NCI-H69 (cell line): ENCODE measurements at regions not wholly inside any gene's neighbourhood (a gene's known extent, or its start where the extent isn't known, plus 50 kb on each side); places are given as distances from the start of the nearest gene placed in this dataset.
"Not testable (repeated sequence)": the region's sequence is repeated elsewhere in the genome, so short reads cannot be mapped to it uniquely, and the experiment has no call there.

Source experiments
- DNase-seq: peaks from one replicate; lab custom pipeline; 2025; lab: John Stamatoyannopoulos, UW

DNA sequence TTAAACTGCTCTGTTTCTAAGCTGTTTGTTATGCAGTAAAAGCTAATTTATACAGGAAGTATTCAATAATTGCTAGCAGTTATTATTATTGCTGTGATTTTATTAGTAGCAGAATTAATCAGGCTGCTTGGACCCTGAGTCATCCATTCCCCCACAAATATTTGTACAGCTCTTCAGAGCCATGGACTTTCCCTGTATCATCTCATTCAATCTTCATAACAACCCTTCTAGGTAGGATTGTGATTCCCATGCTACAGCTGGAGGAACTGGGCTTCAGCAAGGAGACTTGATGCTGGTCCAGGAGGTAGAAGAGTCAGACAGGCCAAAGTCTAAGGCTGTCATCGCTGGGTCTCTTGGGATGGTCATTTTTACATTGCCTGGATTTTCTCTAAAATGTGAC, 208.3 kb downstream of the C16orf95 start:
- DNase-seq, result no peak

DNA sequence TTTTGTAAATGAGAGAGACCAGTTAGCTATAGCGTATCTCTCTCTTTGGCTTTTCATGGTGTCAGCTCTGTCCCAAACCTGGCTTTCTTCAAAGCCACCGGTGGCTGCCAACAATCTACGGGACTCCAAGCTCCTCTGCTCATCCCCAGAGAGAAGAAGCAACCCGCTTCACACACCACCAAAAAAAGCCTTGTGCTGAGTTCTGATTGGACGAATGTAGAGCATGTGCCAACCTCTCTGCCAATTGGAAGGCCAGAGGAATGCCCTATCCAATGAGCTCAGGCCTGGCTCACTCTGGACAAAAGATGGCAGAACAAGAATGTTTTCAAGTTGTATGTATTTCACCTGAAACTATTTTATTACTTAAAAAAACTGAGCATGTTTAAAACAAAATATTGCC, 202.4 kb downstream of the C16orf95 start:
- DNase-seq, result no peak

DNA sequence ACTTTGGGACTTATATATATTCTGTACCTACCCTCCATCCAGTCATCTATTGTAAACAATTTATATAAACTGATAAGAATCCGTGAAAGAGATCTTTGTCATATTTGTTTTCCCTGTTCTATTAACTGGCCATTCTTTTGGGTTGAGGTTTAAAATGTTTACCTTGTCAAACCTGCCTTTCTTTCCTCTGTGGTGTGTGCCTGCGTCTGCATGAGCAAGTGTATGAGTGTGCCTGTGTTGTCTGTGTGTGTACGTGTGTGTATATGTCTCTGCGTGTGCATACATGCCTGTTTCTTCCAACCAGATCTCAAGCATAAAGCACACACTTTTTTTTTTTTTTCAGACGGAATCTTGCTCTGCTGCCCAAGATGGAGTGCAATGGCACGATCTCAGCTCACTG, 201.5 kb downstream of the C16orf95 start:
- DNase-seq, result no peak

DNA sequence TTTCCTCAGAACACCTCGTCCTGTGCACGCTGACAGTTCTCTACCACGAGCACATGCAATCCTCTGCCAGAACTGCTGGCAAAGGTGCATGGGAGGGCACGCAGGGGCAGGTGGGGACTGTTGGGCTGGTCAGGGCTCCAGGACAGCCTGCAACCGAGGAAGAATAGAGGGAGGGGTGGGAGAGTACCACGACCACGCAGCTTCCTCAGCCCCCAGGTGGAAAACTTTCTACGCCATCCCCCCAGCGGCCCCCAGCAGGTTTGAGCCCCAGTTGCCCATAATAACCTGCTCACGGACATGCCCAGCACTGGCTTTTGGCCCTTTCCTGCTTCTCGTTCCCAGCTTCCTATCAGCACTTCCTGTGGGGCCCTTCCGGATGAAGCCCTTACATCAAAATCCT, 199.3 kb downstream of the C16orf95 start:
- no peak for DNase-seq

DNA sequence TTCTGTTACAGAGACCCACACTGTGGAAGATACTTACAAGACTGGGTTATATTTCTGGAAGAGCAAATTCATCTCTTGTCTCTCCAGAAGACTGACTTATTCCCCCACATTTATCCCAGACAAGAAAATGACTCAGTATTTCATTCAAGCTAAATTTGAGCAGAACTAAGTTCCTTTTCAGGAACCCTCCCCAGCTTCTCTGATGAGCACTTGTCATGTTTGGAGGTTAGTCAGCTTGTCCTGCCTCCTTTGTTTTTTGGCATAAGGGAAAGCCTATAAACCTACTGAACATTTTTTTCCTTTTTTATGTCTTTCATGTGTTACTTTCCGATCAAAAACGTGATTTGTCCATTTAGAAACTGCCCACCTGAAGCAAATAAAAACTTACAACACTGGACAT, 198.0 kb downstream of the C16orf95 start:
- DNase-seq, result no peak

DNA sequence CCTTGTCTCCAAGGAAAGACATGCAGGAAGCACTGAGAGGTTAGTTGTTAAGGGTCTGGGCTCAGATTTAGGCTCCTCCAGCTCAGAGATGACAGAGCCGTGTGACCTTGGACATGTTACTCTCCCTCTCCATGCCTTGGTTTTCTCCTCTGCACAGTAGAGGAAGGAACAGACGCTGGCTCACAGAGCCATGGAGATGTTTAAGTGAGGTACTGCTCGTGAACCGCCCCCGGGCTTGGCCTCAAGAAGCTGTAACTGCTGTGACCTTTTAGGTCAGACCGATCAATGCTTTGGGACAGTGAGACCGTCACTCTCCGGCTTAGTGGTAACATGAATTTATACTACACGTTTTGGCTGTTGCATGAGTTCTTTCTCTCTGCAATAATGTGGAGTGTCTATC, 197.4 kb downstream of the C16orf95 start:
- no peak for DNase-seq

DNA sequence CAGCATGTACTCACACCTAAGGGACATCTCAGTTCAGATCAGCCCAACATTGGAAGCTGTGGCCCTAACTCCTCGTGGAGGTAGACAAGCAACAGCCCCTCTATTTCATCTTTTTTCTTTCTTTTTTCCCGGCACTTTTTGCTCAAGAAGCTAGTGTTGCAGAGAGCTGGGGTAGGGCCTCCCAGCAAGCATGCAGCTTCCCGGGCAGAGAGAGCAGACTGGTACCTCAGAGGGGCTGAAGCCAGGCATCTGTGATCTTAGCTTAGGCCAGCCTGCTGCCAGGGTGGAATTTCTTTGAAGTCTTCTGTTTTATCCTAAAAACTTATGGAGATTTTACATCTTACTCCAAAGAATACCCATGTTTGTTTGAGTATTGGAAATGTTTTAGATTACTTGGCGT, 195.4 kb downstream of the C16orf95 start:
- DNase-seq, result no peak

DNA sequence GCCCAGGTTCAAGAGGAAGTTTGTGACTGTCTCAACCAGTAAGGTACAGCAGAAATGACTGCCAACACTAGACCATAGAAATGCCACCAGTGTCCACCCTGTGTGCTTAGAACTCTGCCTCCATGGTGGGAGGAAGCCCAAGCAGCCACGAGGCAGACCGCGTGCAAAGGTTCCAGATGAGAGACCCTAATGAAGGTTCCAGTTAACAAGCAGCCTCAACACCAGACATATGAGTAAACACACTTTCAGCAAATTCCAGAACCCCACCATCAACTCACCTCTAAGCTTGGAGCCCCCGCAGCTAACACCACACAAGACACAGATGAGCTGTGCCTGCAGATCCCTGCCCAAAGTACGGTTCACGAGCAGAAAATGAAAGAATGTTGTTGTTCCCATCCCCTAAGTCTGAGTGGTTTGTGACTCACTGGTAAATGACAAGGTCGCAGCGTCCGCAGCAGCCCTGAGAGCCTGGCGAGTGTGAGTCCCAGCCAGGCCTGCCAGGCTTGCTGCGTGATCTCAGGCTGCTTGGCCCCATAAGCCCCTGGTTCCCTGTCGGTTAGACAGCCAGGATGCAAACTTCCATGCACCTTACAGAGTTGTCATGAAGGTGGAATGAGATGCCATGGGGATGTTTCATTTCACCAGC, 193.7 kb downstream of the C16orf95 start:
- no peak for DNase-seq

DNA sequence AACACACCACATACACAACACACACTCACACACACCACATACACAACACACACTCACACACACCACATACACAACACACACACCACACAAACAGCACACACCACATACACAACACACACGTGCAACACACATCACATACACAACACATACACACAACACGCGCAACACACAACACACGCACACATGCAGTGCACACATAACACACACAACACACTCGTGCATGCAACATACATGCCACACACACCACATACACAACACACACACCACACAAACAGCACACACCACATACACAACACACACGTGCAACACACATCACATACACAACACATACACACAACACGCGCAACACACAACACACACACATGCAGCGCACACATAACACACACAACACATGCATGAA, 192.8 kb downstream of the C16orf95 start:
- not testable (repeated sequence) for DNase-seq

DNA sequence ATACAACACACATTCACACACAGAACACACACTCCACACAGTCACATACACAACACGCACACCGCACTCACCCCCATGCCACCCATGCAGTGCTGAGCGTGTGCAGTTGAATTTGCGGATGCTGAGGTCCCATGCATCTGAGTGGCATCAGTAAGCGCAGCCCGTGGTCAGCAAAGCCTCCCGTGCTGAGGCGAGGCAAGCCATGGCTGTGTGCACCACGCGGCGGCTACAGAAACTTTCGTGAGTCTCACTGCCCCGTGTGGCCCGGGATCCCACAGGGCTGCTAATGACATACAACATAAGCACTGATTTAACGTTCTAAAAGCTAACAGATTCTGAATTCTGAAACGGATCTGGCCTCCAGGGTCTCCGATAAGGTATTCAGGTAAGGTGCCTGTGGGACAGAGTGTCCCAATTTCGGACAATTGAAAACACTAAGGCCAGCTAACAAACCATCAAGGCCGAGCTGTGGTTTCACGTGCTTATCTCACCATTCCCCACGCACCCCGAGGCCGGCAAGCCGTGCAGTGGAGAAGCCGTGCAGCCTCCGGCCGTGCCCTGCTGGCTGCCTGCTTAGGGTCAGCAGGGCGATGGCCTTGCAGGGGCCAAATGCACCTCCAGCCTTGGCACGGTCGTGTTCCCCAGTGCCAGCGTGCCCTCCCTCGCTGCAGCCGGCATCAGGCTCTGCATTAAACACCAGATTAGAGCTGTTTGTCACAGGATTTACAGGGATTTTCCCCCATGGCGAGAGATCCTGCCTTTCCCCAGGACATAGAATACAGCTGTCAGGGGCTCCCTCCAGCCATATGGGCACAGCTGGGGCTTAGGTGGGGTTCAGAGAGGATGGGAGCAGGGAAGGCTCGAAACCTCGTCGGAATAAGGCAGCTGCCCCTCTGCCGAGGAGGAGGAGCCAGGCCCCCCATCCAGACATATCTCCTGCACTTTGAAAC, 191.7 kb downstream of the C16orf95 start:
- no peak for DNase-seq

DNA sequence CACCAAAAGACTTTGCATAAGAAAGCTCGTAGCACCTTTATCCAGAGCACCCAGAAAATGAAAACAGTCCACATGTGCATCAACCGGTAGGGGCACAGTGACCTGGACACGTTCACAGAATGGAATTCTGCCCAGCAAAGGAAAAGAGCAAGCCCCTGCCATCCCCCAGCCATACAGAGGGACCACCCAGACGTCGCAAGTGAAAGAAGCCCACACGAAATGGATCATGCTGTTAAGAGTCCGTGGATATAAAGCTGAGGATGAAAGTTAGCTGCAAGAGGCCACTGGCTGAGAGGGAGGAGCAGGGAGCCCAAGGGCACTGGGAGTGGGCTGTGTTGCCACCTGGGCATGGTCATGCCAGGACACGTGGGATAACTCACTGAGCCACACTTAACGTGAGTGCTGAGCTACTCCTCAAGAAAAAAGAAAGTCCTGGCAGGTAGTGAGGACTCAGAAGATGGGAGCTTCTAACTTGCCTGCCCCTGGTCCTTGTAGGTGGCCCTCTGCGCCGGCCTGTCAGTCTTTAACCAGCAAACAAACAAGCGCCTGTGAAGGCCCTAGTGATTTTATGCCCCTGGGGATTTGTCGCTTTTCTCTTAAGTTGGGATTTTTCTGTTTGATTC, 190.7 kb downstream of the C16orf95 start:
- no peak for DNase-seq

DNA sequence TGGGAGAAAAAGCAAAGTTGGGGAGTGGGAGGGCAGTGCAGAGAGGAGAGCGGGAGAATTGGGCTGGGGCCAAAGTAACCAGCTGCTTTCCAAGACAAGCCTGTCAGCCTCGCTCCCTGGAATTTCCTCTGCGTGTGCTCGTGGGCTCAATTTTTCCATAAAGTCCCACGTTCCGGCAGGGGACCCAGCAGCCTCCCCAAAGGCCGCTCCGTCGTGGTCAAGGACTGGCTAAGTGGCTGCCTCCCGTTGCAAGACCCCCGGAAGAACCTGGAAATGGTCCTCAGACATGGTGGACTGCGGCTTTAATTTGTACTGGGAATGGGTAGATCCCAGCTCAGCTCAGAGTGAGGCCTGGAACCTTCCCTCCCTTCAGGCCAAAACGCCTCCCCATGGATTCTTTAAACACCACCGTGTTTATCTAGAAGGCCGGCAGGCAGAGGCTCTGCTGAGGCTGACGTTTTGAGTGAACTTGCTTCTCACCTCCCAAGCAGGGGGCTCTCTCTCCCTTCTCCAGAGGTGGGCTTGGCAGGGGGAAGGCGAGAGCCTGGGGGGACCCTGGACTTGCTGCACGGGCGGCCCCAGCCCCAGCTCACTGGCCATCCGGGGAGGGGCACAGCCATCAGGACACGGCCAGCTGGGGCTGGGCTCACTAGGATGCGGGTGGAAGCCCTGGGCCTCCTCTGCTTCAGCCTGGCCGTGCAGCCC, 190.0 kb downstream of the C16orf95 start:
- DNase-seq, result no peak

DNA sequence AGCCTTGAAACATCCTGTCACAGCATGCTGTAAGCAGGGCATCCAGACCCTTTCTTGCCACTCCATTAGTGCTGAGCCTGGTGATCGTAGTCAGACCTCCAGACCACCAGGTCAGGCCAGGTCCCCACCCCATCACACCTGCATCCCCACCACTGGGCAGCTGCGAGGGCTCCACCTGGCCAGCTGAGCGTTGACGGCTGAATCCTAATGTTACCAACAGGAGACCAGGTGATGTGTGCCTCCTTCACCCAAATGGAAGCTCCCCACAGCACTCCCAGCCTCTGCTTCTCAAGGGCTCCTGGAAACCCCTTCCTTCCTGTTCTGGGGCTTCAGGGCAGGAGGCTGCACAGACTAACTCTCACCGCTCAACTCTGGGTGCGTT, 189.4 kb downstream of the C16orf95 start:
- no peak for DNase-seq

DNA sequence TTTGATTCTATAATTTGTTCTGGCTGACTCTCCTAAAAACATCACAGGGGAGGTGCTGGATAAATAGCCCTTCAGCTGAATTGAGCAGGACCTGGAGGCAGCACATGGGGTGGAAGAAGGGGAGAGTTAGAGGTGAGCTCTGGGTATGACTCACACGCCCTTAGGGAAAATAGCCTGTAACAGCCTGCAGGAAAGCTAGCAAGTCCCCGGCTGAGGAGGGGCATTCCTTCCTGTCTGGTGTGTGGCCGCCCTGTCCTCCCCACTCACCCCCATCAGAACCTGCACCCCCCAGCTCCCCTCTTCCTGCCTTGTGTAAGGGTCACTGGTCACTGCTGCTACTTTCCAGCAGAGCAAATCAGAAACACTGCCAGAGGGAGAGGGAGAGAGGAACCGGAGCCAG, 187.4 kb downstream of the C16orf95 start:
- DNase-seq, result no peak

DNA sequence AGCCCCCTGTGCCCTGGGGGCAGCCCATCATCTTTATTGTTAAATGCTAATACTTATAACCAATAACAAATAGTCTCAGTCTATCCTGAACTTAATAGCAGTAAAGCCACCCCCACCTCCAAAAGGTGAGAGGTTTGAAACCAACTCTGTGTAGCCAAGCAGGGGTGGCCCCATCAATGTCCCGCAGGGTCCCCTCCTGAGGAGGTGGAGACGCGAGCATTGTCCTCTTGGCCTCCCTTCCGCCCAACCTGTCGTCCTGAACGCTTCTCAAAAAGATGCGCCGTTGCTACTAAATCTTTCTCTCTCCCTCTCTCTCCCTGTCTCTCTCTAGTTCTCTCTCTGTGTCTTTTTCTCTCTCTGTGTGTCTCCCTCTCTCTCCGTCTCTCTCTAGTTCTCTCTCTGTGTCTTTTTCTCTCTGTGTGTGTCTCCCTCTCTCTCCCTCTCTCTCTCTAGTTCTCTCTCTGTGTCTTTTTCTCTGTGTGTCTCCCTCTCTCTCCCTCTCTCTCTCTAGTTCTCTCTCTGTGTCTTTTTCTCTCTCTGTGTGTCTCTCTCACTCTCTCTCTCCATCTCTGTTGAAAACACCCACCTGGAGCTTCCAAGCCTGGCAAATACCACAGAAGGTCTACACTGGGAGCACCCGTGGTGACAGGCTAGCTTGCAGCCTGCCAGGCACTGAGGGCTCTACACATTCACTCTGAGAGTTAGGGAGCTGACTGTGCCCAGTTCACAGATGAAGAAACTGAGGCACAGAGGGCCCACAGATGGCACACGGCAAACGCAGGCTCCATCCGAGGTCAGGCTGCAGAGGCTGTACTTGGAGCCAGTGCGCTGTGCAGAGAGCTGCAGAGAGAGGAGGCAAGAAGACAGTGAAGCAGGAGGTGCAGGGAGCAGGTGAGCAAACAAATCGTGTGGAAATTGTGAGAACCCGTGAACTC, 185.9 kb downstream of the C16orf95 start:
- DNase-seq, result no peak

DNA sequence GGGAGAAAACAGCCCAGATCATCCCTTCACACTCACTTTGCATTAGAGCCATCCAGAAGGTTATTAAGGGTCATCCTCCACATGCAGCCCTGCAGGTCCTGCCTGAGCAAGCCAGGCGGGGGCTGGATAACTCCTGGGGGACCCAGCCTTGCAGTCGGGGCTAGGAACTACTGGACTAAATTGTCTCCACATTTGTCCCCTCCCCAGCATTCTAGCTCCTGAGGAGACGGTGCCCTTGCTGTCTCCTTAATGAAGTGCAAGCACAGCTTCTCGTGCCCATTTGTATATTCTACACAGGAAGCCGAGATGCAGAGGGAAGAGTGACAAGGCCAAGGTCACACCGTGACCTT, 185.2 kb downstream of the C16orf95 start:
- DNase-seq, result no peak

DNA sequence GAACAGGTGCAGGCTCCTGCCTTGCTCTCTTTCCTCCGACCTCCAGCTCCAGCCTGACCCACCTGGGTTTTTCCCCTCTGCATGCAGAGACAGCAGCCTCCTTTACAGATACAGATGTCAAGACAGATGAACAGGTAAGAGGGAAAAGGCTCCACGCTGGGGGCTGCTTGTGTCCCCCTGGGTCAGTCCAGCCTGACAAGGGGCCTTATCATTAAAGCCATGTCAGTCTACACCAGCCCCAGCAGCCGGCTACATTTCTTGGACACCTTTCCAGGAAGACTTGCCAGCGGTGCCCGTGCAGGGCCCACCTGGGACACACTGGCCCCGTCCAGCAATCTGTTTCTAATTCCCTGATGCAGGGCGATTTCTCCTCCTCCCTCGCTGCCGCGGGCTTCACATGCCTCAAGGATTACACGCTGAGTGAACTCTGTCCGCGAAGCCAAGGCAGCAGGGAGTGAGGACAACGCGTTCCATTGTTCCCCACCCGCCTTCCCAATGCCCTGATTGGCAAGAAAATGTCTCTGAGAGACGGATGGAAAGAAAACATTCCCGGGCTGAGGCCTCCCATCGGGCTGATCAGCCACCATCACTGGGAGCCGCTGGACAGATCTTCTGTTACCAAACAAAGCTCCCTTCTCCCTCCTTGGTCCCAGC, 184.7 kb downstream of the C16orf95 start:
- no peak for DNase-seq

DNA sequence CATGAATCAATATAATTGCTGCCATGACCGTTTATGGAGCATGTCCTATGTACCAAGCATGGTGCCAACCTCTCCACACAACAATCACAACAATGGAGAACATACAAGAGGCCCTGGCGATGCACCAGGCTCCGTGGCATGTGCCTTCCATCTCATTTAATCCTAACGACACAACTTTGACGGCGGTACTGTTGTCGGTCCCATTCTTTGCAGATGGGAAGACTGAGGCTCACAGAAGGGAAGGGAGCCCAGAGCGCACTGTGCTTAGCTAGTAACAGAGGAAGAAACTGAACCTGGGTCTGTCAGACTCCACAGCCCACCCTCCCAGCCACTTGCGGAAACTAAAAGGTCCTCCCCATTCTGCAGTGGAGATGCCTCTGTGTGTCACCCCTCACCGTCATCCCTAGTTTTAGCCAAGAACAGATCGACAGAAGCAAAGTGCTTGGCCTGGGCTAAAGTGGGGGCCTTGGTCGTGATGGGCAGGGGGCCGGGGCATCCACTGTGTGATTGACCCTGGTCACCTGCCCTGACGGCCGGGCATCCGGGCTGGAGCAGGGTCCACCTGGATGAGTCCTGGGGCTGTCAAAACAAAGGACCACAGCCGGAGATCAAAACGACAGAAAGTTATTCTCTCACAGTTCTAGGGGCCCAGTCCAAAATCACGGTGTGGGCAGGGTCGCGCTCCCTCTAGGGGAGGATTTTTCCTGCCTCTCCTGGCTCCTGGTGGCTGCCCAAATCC, 183.9 kb downstream of the C16orf95 start:
- DNase-seq, result no peak

DNA sequence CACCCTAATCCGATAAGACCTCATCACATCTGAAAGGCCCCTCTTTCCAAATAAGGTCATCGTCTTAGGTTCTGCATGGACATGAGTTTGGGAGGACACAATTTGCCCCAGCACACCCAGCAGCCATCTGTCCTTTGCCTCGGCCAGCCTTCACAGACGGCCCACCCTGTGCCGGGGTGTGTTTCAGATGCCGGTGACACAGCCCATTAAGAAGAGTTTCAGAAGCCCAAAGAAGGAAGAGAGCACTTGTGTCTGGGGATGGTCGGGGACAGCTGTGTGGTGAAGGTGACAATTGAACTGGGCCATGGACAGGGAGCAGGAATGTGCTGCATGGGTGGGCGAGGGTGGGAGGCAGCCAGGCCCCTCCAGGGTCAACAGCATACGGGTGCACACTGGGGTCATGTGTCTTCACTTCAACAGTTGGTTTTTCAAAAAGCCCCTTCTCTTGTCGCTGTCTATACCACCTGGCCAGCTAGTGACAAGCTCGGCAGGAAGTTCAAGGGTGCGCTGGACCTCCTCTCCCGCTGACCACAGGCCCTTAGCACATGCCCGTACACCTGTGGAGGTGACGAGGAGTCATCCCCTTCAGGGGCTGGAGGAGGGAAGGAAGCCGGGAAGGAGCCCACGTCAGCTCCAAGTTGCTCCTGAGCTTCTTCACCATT, 183.1 kb downstream of the C16orf95 start:
- DNase-seq, result no peak

DNA sequence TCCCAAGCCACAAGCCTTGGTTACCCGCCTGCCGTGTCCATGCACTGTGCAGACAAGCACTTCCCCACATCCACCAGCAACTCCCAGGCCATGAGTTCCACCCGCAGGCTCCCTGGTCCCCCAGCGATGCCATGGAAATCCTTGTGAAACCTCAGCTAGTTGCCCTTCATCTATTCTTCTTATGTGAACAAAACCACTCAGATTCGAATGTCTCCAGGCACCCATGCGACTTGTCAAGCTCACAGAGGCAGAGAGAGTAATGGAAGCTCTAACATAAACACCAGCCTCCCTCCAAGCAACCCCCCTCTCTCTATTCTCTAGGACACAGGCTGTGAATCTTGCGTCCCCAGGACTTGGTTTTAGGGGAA, 182.6 kb downstream of the C16orf95 start:
- DNase-seq, result no peak
